HepG2 (cell line): ENCODE measurements at regions not wholly inside any gene's neighbourhood (a gene's known extent, or its start where the extent isn't known, plus 50 kb on each side); places are given as distances from the start of the nearest gene placed in this dataset.

Source experiments
- ATAC-seq: fragments of 200-7000 bp; cut with Tn5 transposase; 3 replicates; pipeline ENCODE4 v1.9.1; 2020; ENCODE audit warnings: mild to moderate bottlenecking, moderate library complexity
- BruUV-seq: library from RNA; stranded (reverse); fragments of 400-500 nt; replicated peaks from 2 replicates; lab custom pipeline; 2021; lab: Mats Ljungman, UMichigan
- CTCF ChIA-PET: fragments of 300-600 bp; formaldehyde crosslinking; extraction: SDS; loops from one replicate; lab custom pipeline; 2021; ENCODE audit warnings: low total read pairs, inconsistent platforms, low intra/inter-chr PET ratio; lab: Yijun Ruan, JAX
- POLR2A ChIA-PET: fragments of 350-600 bp; sonication (Branson Sonifier 250); formaldehyde crosslinking; loops from one replicate; lab custom pipeline; 2020; ENCODE audit warnings: antibody characterized with exemption, inconsistent platforms; lab: Yijun Ruan, JAX
- DNase-seq: peaks from one replicate; pipeline ENCODE4 v3.0.0-alpha.2; 2015; ENCODE audit warnings: low spot score
- FAIRE-seq: peaks from 3 replicates; lab custom pipeline; 2011; peaks lifted over from hg19 to GRCh38; lab: Jason Lieb, UNC
- H2AFZ ChIP-seq: one replicate; pipeline ENCODE4 v1.6.1; 2011; ENCODE audit warnings: low read length, inconsistent platforms
- H3K27ac ChIP-seq: fragments of 300-600 bp; 3 replicates; pipeline ENCODE4 v1.8.0; 2011; ENCODE audit warnings: mixed run types, mild to moderate bottlenecking, mixed read lengths, low read length, inconsistent platforms; ENCODE audit not compliant: insufficient read depth; ENCODE audit errors: extremely low read length
- H3K27me3 ChIP-seq, 2 experiments: fragments of 200-600 bp in 1 of 2; 2 replicates in 1 of 2; 3 replicates in 1 of 2; pipeline versions ENCODE4 v1.6.0 to v1.8.0; 2011; ENCODE audit warnings: low read length in 2 of 2, mild to moderate bottlenecking in 2 of 2, moderate library complexity in 2 of 2, inconsistent platforms in 1 of 2; ENCODE audit not compliant: insufficient read depth in 2 of 2, control insufficient read depth in 1 of 2
- H3K36me3 ChIP-seq, 2 experiments: fragments of 200-600 bp in 1 of 2; replicated peaks in 1 of 2; 2 replicates in 1 of 2; 3 replicates in 1 of 2; pipeline versions ENCODE4 v1.5.1 to v1.8.0; 2011; ENCODE audit warnings: low read length in 2 of 2, inconsistent platforms in 1 of 2; ENCODE audit not compliant: insufficient read depth in 2 of 2, control insufficient read depth in 1 of 2
- H3K4me1 ChIP-seq: 2 replicates; pipeline ENCODE4 v1.5.1; 2012; ENCODE audit warnings: low read length, inconsistent platforms; ENCODE audit not compliant: insufficient read depth
- H3K4me2 ChIP-seq: 2 replicates; pipeline ENCODE4 v1.6.0; 2011; ENCODE audit warnings: low read depth, low read length, inconsistent platforms
- H3K4me3 ChIP-seq, 3 experiments: fragments of 200-600 bp in 1 of 3; sonication (generic), shearing (Covaris generic) in 1 of 3; replicated peaks in 1 of 3; 2 replicates each; pipeline ENCODE4 v1.5.1; 2011 to 2016; ENCODE audit warnings: low read length in 3 of 3, inconsistent platforms in 2 of 3, low read depth in 2 of 3, mild to moderate bottlenecking in 2 of 3, control low read depth in 1 of 3, mixed read lengths in 1 of 3; ENCODE audit not compliant: insufficient read depth in 1 of 3
- H3K79me2 ChIP-seq: one replicate; pipeline ENCODE4 v1.6.1; 2011; ENCODE audit warnings: low read length, inconsistent platforms; ENCODE audit not compliant: insufficient read depth
- H3K9ac ChIP-seq: 2 replicates; pipeline ENCODE4 v1.6.0; 2011; ENCODE audit warnings: mild to moderate bottlenecking, low read depth, low read length, inconsistent platforms; ENCODE audit not compliant: insufficient read depth
- H3K9me3 ChIP-seq: 2 replicates; pipeline ENCODE4 v1.5.1; 2012; ENCODE audit warnings: mild to moderate bottlenecking, low read length
- H4K20me1 ChIP-seq: 2 replicates; pipeline ENCODE4 v1.6.0; 2011; ENCODE audit warnings: inconsistent platforms, mild to moderate bottlenecking, low read length, moderate library complexity; ENCODE audit not compliant: insufficient read depth
- AHR ChIP-seq: IDR thresholded peaks from 2 replicates; pipeline ENCODE4 v1.6.1; 2018; ENCODE audit warnings: missing genetic modification reagents, missing compliant biosample characterization
- ATF5 ChIP-seq: sonication (generic); formaldehyde crosslinking; IDR thresholded peaks from 2 replicates; pipeline ENCODE4 v1.4.0; 2020; ENCODE audit warnings: mild to moderate bottlenecking, low read depth, missing genetic modification reagents
- DBP ChIP-seq: sonication (generic); formaldehyde crosslinking; IDR thresholded peaks from 2 replicates; pipeline ENCODE4 v1.4.0; 2020; ENCODE audit warnings: missing genetic modification reagents; ENCODE audit errors: not compliant biosample characterization
- FOXK2 ChIP-seq: fragments of 450-650 bp; IDR thresholded peaks from 2 replicates; pipeline ENCODE4 v1.6.1; 2016
- NCOA2 ChIP-seq: sonication (generic); formaldehyde crosslinking; IDR thresholded peaks from 2 replicates; pipeline ENCODE4 v1.8.0; 2022; ENCODE audit warnings: inconsistent platforms
- NR2C2 ChIP-seq: sonication (generic); formaldehyde crosslinking; IDR thresholded peaks from 2 replicates; pipeline ENCODE4 v1.4.0; 2020; ENCODE audit warnings: missing genetic modification reagents, mild to moderate bottlenecking, moderate library complexity, borderline replicate concordance
- SP140L ChIP-seq: sonication (generic); formaldehyde crosslinking; IDR thresholded peaks from 2 replicates; pipeline ENCODE4 v1.4.0; 2020; ENCODE audit warnings: missing genetic modification reagents, borderline replicate concordance
- TBP ChIP-seq: sonication (generic); formaldehyde crosslinking; IDR thresholded peaks from 2 replicates; pipeline ENCODE4 v1.5.0; 2020; ENCODE audit warnings: missing genetic modification reagents
- ZFP36 ChIP-seq: fragments of 150-350 bp; IDR thresholded peaks from 2 replicates; pipeline ENCODE4 v1.6.1; 2018; ENCODE audit warnings: borderline replicate concordance, low read length, low read depth; ENCODE audit not compliant: partially characterized antibody
- ZFYVE20 ChIP-seq: sonication (generic); formaldehyde crosslinking; IDR thresholded peaks from 2 replicates; pipeline ENCODE4 v1.8.0; 2023; ENCODE audit warnings: low read depth, mild to moderate bottlenecking, moderate library complexity, missing genetic modification reagents, borderline replicate concordance
- ZNF282 ChIP-seq: fragments of 450-650 bp; IDR thresholded peaks from 2 replicates; pipeline ENCODE4 v1.6.1; 2018; ENCODE audit not compliant: partially characterized antibody
- WGBS: methylation state at CpG from one replicate; pipeline ENCODE4 v1.1.6; 2017; ENCODE audit warnings: low lambda C conversion rate; 5-methylcytosine and 5-hydroxymethylcytosine counted together
- in situ Hi-C: cut with HindIII; loops from 2 replicates; pipeline ENCODE4 v1.10.0; 2017; ENCODE audit warnings: low pct_unique_long_range_greater_than_20kb; ENCODE audit not compliant: extremely low pct_ligation_motif_present
- intact Hi-C: fragments of 100-400 bp; cut with micrococcal nuclease; formaldehyde crosslinking; loops from one replicate; pipeline ENCODE4 v1.10.0; 2022; ENCODE audit not compliant: unreplicated experiment

- no peaks in the 10 kb centered on the region for H3K4me1 ChIP-seq
- WGBS = 73% methylated on average over 2 of the region's 2 CpGs
- ATAC-seq (no peak), DNase-seq (no peak), FAIRE-seq (no peak)
- no peaks in the 10 kb centered on the region for H3K27me3 ChIP-seq
- no peak overlapping the region for H3K9ac ChIP-seq
- no peak overlapping the region for H3K4me3 ChIP-seq
- H3K4me2 ChIP-seq = no peak overlapping the region
- no TSS peak for BruUV-seq
- no peaks in the 10 kb centered on the region for H3K79me2 ChIP-seq
- no peaks in the 10 kb centered on the region for H4K20me1 ChIP-seq
- TF ChIP-seq ATF5 (CRISPR knock-in tag) (no peak), ZNF282 (no peak), FOXK2 (no peak), NR2C2 (CRISPR knock-in tag) (no peak), AHR (CRISPR knock-in tag) (no peak), DBP (no peak), TBP (CRISPR knock-in tag) (no peak), ZFYVE20 (CRISPR knock-in tag) (no peak), ZFP36 (no peak), SP140L (CRISPR knock-in tag) (no peak), NCOA2 (CRISPR knock-in tag) (no peak)
- ChIA-PET CTCF (no interaction called here), POLR2A (no interaction called here)
- H3K27ac ChIP-seq = no peak overlapping the region
- H2AFZ ChIP-seq = no peak overlapping the region
- no peaks in the 10 kb centered on the region for H3K36me3 ChIP-seq
- intact Hi-C loops = no loop called here
- H3K9me3 ChIP-seq = no peaks in the 10 kb centered on the region
- in situ Hi-C loops = no loop called here
These were observed 463.2 kb upstream of the ZEB2 start for GRCh38 chr2:144983107-144983506.
